Astrocyte (in vitro differentiated cells and primary cell): ENCODE measurements at regions not wholly inside any gene's neighbourhood (a gene's known extent, or its start where the extent isn't known, plus 50 kb on each side); places are given as distances from the start of the nearest gene placed in this dataset.

Experiments
- CTCF ChIP-seq: IDR thresholded peaks from 2 replicates; pipeline ENCODE4 v1.5.1; 2011; ENCODE audit warnings: low read depth, mild to moderate bottlenecking, inconsistent platforms, low read length, moderate library complexity; ENCODE audit not compliant: insufficient read depth
- EZH2 ChIP-seq: IDR thresholded peaks from 2 replicates; pipeline ENCODE4 v1.6.1; 2012; ENCODE audit warnings: mild to moderate bottlenecking, low read length, inconsistent platforms; ENCODE audit not compliant: insufficient read depth

GRCh38 chr6:144449911-144450597, 164.9 kb downstream of the UTRN start:
- no peak for TF ChIP-seq EZH2
- no peak for TF ChIP-seq CTCF
